ENCODE measurements at regions not wholly inside any gene's neighbourhood (a gene's known extent, or its start where the extent isn't known, plus 50 kb on each side); places are given as distances from the start of the nearest gene placed in this dataset.

- H3K9me3 Mint-ChIP-seq, result peaks cover 2 to 7% of the 10 kb centered on the region in 2 donors
- no peak overlapping the region for H3K27ac Mint-ChIP-seq
- no peaks in the 10 kb centered on the region for H3K36me3 Mint-ChIP-seq
- DNase-seq (ENCODE audit: low spot score in 2 of 2) (no peak), ATAC-seq (no peak)
Measured at GRCh38 chr13:70469077-70469476, 360.8 kb upstream of the KLHL1 start.

GRCh38 chr13:70457474-70457873 lies 349.2 kb upstream of the KLHL1 start:
- H3K36me3 Mint-ChIP-seq, result peaks cover 5 to 10% of the 10 kb centered on the region in 2 donors
- H3K9me3 Mint-ChIP-seq, result peaks cover 30% of the 10 kb centered on the region in 2 donors
- DNase-seq (ENCODE audit: low spot score in 2 of 2) (no peak), ATAC-seq (no peak)
- no peak overlapping the region for H3K27ac Mint-ChIP-seq

GRCh38 chr13:70448820-70449219 lies 340.6 kb upstream of the KLHL1 start:
- ATAC-seq (no peak), DNase-seq (ENCODE audit: low spot score in 2 of 2) (no peak)
- Mint-ChIP-seq H3K9me3 (peaks cover 4 to 5% of the 10 kb centered on the region in 2 donors), H3K36me3 (no peaks in the 10 kb centered on the region), H3K27ac (no peak overlapping the region)

DNA sequence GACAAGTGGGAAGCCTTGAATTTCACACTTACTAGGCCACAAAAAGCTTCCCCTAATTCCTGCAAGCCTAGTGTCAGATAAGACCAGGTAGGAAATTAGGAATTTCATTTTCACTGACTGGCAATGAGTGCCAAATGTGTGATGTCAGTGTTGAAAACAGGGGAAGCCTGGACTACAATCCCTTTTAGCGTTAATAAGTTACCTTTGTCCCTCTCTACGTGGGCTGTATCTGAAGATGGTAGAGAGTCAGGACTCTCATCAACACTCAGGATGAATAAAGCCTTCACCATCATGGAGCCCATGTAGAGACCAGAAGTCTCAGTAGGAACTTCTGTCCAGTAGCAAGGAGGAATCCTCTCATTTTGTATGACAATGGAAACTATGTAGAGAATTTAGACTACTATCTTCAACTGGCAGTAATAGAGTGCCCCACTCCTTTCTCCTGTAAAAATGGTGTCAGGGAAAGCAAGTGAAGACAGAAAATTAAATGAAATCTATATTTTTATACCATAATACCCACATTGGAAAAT lies 324.1 kb upstream of the KLHL1 start:
- no peaks in the 10 kb centered on the region for H3K36me3 Mint-ChIP-seq

DNA sequence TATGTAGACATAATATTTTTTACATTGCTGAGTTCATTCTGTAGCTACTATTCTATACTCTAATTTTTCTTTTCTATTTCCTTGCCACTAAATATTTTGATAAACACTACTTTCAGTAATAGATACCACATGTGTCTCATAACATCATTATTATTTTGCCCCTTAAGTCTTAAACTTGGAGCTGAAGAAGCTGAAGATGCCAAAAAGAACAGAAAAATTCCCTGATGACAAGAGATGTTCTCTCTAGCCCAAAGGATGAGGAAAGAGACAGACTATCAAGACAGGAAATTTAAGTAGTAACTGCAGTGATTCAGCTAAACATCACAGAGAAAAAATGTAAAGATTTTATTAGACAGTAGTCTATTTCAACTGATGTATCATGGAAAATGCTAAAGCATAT lies 322.0 kb upstream of the KLHL1 start:
- ATAC-seq, result no peak
- H3K36me3 Mint-ChIP-seq, result no peaks in the 10 kb centered on the region
- H3K9me3 Mint-ChIP-seq, result peaks cover 5 to 7% of the 10 kb centered on the region in 2 donors
- no peak for DNase-seq (ENCODE audit: low spot score in 2 of 2)
- no peak overlapping the region for H3K27ac Mint-ChIP-seq

More for the DNA sequence above, 324.1 kb upstream of the KLHL1 start:
- no peak for ATAC-seq
- no peak for DNase-seq (ENCODE audit: low spot score in 2 of 2)
- H3K27ac Mint-ChIP-seq, result no peak overlapping the region
- peaks cover 7 to 9% of the 10 kb centered on the region in 2 donors for H3K9me3 Mint-ChIP-seq

GRCh38 chr13:70424928-70425327 lies 316.7 kb upstream of the KLHL1 start:
- Mint-ChIP-seq H3K9me3 (peaks cover 0 to 4% of the 10 kb centered on the region in 2 donors), H3K36me3 (no peaks in the 10 kb centered on the region), H3K27ac (no peak overlapping the region)
- ATAC-seq (no peak), DNase-seq (ENCODE audit: low spot score in 2 of 2) (no peak)

GRCh38 chr13:70424428-70424827 lies 316.2 kb upstream of the KLHL1 start:
- ATAC-seq (no peak), DNase-seq (ENCODE audit: low spot score in 2 of 2) (no peak)
- peaks cover 0 to 4% of the 10 kb centered on the region in 2 donors for H3K9me3 Mint-ChIP-seq
- no peaks in the 10 kb centered on the region for H3K36me3 Mint-ChIP-seq
- H3K27ac Mint-ChIP-seq, result no peak overlapping the region

- DNase-seq (ENCODE audit: low spot score in 2 of 2) (no peak), ATAC-seq (no peak)
- H3K27ac Mint-ChIP-seq, result no peak overlapping the region
- H3K9me3 Mint-ChIP-seq, result peaks cover 4 to 11% of the 10 kb centered on the region in 2 donors
- no peaks in the 10 kb centered on the region for H3K36me3 Mint-ChIP-seq
Measured at GRCh38 chr13:70415136-70415535, 306.9 kb upstream of the KLHL1 start.

- Mint-ChIP-seq H3K9me3 (peaks cover 7 to 10% of the 10 kb centered on the region in 2 donors), H3K27ac (no peak overlapping the region), H3K36me3 (no peaks in the 10 kb centered on the region)
- no peak for ATAC-seq
- no peak for DNase-seq (ENCODE audit: low spot score in 2 of 2)
Measured at GRCh38 chr13:70408865-70409264, 300.6 kb upstream of the KLHL1 start.

GRCh38 chr13:70407486-70407885 lies 299.2 kb upstream of the KLHL1 start:
- ATAC-seq, result no peak
- DNase-seq (ENCODE audit: low spot score in 2 of 2), result no peak
- no peak overlapping the region for H3K27ac Mint-ChIP-seq
- H3K9me3 Mint-ChIP-seq, result peaks cover 4 to 8% of the 10 kb centered on the region in 2 donors
- no peaks in the 10 kb centered on the region for H3K36me3 Mint-ChIP-seq

DNA sequence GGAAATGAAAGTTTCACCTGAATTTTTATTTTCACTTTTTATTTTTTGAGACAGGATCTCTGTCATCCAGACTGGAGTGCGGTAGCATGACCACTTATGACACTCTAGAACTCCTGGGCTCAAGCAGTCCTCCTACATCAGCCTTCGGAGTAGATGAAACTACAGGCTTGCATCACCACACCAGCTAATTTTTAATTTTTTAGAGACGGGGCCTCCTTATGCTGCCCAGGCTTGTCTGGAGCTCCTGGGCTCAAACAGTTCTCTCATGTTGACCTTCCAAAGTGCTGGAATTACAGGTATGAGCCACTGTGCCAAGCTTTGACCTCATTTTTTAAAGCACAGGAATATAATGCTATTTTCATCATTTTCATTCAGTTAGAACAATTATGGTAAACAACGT lies 297.0 kb upstream of the KLHL1 start:
- no peak for ATAC-seq

DNA sequence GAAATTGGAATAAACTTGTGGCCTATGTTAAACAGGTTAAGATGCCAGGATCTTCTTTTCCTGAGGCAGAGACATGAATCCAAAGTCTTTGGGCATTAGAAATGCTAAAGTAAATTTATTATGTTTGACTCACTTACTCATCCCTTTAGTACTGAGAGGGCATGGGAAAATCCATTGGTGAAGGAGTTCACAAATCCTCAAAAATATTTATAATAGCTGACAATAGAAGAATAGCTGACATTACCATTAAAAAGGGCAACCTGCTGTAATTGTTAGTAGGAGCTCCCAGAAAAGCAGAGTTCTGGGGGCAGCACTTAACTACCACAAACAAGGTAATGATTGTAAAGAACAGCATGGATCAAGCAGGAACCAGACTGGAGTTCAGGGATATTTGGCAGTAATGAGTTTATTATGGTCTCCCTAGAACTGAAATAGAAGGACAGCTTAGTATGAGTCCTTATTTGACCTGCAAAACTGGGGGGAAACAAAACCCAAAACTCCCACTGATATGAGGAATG lies 285.8 kb upstream of the KLHL1 start:
- H3K9me3 Mint-ChIP-seq, result peaks cover 7 to 22% of the 10 kb centered on the region in 2 donors
- no peaks in the 10 kb centered on the region for H3K36me3 Mint-ChIP-seq
- no peak for DNase-seq (ENCODE audit: low spot score in 2 of 2)
- no peak overlapping the region for H3K27ac Mint-ChIP-seq
- no peak for ATAC-seq

More for the DNA sequence above, 297.0 kb upstream of the KLHL1 start:
- Mint-ChIP-seq H3K27ac (no peak overlapping the region), H3K36me3 (no peaks in the 10 kb centered on the region), H3K9me3 (peaks cover 4 to 7% of the 10 kb centered on the region in 2 donors)
- DNase-seq (ENCODE audit: low spot score in 2 of 2), result no peak

DNA sequence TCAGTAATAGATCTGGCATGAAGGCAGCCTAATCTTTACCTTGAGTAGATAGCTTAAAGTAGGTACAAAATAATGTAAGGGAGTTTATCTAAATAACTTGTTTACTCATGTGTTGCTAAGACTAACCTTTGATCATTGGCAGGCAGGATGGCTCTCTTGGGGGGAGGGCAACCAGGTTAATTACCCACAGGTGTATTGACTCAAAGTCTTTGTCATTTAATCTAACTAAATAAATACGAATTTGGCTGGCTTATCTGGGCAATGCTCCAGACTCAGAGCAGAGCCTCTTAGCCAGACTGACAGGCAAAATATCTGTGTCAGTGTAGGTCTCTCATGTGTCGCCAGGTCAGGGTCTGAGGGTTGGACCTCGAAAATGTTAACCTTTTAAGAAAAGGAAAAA lies 283.4 kb upstream of the KLHL1 start:
- ATAC-seq (no peak), DNase-seq (ENCODE audit: low spot score in 2 of 2) (no peak)
- Mint-ChIP-seq H3K9me3 (peaks cover 0 to 17% of the 10 kb centered on the region in 2 donors), H3K27ac (no peak overlapping the region), H3K36me3 (no peaks in the 10 kb centered on the region)

DNA sequence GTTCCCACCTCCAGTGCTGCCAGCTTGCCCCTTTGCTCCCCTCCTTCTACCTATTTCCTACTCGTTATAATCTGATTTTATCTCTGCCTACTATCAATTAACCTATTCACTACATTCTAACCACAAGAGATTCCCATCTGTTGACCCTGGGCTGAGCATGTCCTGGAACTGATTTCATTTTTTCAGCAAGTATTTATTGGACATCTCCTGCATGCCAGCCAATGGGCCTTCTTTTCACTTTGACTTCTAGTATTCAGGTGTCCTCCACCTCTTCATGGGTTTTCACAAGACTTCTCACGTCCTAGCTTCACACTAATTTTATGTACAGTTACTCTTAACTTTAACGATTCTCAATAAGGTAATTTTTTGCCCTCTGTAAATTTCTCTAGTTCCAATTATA lies 282.7 kb upstream of the KLHL1 start:
- Mint-ChIP-seq H3K36me3 (no peaks in the 10 kb centered on the region), H3K9me3 (peaks cover 0 to 17% of the 10 kb centered on the region in 2 donors), H3K27ac (no peak overlapping the region)
- ATAC-seq, result no peak
- no peak for DNase-seq (ENCODE audit: low spot score in 2 of 2)

DNA sequence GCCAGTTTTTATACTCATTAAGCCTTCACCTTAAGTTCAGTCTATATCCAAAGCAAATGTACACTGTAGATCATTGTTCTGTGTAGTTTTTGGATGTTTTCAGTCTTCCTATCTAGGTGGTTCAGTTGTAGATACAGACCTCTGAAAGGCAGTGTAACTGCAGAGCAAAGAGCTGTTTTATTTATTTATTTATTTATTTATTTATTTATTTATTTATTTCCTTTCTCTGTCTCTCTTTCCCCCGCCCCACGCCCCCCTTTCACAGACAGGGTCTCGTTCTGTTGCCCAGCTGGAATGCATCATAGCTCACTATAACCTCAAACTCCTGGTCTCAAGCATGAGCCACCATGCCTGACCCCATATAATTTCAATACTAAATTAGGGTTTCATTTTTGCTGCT lies 281.8 kb upstream of the KLHL1 start:
- DNase-seq (ENCODE audit: low spot score in 2 of 2) (no peak), ATAC-seq (no peak)
- peaks cover 0 to 17% of the 10 kb centered on the region in 2 donors for H3K9me3 Mint-ChIP-seq
- no peaks in the 10 kb centered on the region for H3K36me3 Mint-ChIP-seq
- H3K27ac Mint-ChIP-seq, result no peak overlapping the region

GRCh38 chr13:70388935-70389334 lies 280.7 kb upstream of the KLHL1 start:
- Mint-ChIP-seq H3K27ac (no peak overlapping the region), H3K36me3 (no peaks in the 10 kb centered on the region), H3K9me3 (peaks cover 0 to 17% of the 10 kb centered on the region in 2 donors)
- no peak for ATAC-seq
- no peak for DNase-seq (ENCODE audit: low spot score in 2 of 2)

- no peak for ATAC-seq
- H3K36me3 Mint-ChIP-seq, result no peaks in the 10 kb centered on the region
- peaks cover 0 to 13% of the 10 kb centered on the region in 2 donors for H3K9me3 Mint-ChIP-seq
- DNase-seq (ENCODE audit: low spot score in 2 of 2), result no peak
- H3K27ac Mint-ChIP-seq, result no peak overlapping the region
Measured at GRCh38 chr13:70386919-70387318, 278.7 kb upstream of the KLHL1 start.

- DNase-seq (ENCODE audit: low spot score in 2 of 2) (no peak), ATAC-seq (no peak)
- Mint-ChIP-seq H3K9me3 (peaks cover 0 to 6% of the 10 kb centered on the region in 2 donors), H3K36me3 (no peaks in the 10 kb centered on the region), H3K27ac (no peak overlapping the region)
Measured at GRCh38 chr13:70385852-70386251, 277.6 kb upstream of the KLHL1 start.
